ENCODE measurements at regions not wholly inside any gene's neighbourhood (a gene's known extent, or its start where the extent isn't known, plus 50 kb on each side); places are given as distances from the start of the nearest gene placed in this dataset.

DNA sequence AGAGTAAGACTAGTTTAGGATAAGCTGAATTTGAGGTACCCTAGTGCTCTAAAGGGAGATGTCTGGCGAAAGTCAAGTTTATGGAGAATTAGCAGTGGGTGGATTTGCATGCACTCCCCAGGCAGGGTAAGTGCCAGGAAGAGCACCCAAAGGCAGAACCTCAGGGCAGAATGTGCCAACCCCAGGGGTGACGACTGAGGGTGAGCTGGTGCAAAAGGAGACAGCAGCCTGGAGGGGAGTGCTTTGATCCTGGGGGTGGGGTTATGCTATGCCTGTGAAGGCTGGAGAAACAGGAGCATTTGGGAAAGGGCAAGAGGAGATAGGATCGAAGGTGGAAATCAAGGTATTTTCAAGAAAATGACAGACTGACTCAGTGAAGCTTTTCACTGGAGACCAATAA is 208.5 kb upstream of the PDE10A start:
- intact Hi-C loops (cut with DNase I) = no loop called here

DNA sequence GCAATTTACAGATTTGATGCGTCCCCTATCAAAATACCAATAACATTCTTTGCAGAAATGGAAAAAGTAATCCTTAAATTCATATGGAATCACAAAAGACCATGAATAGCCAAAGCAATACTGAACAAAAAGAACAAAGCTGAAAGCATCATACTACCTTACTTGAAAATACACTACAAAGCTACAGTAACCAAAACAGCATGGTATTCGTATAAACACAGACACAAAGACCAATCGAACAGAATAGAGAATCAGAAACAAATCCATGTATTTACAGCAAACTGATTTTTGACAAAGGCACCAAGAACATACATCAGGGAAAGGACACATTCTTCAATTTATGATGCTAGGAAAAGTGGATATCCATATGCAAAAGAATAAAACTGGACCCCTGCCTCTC is 206.5 kb upstream of the PDE10A start:
- no peak for DNase-seq (ENCODE audit: low spot score)
- intact Hi-C loops (cut with DNase I) = no loop called here

More for the DNA sequence above, 208.5 kb upstream of the PDE10A start:
- no peak for DNase-seq (ENCODE audit: low spot score)

DNA sequence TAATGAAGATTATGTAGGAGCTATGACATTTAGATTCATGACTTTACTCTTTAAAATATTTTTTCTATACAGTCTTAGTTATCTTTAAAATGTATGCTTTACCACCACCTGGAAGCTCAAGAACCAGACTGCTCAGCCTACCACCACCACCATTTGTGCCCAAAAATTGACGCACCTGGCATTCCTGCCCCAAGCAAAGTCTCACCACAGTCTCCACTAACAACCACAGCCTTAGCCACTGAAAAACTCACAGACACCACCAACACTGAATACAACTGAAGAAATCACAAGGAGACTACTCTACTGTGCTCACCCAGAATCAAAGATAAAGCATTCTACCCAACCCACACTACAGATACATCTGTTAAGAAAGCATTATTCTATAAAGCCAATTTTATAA is 201.9 kb upstream of the PDE10A start:
- no peak for DNase-seq (ENCODE audit: low spot score)

DNA sequence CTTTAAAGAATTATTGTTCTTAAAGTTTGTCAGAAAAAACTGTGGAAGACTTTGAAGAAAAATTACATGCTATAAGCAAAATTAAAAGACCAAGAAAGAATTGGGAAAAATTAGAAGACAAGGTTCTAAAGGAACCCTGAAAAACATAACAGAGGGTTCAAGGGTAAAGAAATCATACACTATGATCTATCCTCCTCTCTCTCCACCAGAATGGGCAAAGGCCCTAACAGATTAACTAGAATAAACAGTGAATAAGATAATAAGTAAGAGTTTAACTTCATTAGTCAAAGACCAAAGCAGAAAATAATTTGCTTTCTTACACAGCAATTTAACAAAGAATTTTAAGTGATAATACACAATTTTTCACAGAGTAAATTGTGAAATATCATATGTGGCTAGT is 201.2 kb upstream of the PDE10A start:
- no peak for DNase-seq (ENCODE audit: low spot score)
- intact Hi-C loops (cut with DNase I) = loop anchor here in 1 of 2 donors (5.0 kb wide), 1 partner anchor 502 kb away; no protein-coding TSS in a partner anchor

More for the DNA sequence above, 201.9 kb upstream of the PDE10A start:
- intact Hi-C loops (cut with DNase I) = loop anchor here in 1 of 2 donors (5.0 kb wide), 1 partner anchor 503 kb away; no protein-coding TSS in a partner anchor

DNA sequence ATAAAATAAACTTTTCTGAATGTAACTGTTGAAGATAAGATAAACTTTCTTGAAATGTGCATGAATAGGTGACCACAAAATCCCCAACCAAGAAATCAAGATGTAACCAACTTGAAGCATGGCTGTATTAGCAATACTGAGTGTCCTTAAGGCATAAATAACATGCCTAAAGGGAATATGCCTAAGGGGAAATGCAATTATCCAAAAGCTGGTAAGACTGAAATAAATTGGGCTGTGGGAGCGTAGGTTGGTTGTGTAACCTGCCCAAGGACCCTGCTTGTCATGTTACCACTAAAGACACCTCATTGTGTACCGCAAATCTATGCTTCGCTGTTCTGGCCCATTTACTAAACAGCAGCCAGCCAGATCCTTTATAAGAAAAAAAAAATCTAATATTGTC is 200.8 kb upstream of the PDE10A start:
- DNase-seq (ENCODE audit: low spot score) = no peak
- intact Hi-C loops (cut with DNase I) = loop anchor here in 1 of 2 donors (5.0 kb wide), 1 partner anchor 502 kb away; no protein-coding TSS in a partner anchor

DNA sequence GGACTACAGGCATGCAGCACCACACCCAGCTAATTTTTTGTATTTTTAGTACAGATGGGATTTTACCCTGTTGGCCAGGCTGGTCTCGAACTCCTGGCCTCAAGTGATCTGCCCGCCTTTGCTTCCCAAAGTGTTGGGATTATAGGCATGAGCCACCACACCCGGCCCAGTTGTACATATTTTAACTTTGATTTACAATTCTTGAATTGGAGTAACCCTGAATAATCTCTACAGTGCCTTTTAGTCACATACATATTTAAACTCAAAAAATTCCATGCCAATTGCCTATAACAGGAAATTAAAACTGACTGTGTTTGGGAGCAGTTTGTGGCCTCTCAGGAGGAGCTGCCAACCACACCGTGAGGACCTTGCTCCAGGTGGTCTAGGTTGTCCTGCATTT is 199.8 kb upstream of the PDE10A start:
- intact Hi-C loops (cut with DNase I) = loop anchor here in 1 of 2 donors (5.0 kb wide), 1 partner anchor 501 kb away; no protein-coding TSS in a partner anchor
- DNase-seq (ENCODE audit: low spot score) = no peak

DNA sequence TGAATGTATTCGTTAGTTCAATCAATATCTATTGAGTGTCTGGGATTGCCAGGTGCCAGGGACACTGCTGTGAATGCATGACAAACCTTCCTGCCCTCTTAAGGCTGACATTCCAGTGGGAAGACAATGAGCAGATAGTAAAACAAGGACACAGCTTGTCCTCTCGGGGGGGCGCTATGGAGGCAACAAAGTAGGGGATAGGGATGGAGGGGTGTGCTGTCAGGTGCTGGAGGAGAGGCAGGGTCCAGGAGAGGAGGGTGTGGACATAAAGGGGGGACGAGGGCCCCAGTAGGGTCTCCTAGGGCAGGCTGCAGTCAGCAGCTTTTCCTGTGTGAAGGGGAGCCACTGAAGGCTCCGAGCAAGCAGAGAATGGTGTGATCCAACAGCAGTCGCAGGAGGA is 198.2 kb upstream of the PDE10A start:
- no peak for DNase-seq (ENCODE audit: low spot score)
- intact Hi-C loops (cut with DNase I) = loop anchor here in 1 of 2 donors (5.0 kb wide), 1 partner anchor 499 kb away; no protein-coding TSS in a partner anchor

DNA sequence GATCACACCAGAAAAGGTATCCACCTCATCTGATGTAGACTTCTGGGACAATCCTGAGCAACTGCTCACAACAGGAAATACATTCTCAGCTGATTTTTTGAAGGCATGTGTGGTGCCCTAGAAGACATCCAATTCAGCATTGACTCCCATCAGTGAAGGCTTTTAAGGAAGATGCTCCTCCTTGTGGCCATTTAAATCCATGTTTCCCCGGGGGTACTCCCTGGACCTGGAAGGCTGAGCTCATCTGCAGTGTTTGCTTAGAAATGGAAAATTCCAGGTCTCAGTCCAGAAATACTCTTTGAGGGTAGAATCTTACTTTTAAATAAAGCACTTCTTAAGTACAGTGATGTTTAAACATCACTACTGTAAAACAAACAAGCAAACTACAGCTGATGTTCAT is 195.5 kb upstream of the PDE10A start:
- no peak for DNase-seq (ENCODE audit: low spot score)
- intact Hi-C loops (cut with DNase I) = no loop called here

DNA sequence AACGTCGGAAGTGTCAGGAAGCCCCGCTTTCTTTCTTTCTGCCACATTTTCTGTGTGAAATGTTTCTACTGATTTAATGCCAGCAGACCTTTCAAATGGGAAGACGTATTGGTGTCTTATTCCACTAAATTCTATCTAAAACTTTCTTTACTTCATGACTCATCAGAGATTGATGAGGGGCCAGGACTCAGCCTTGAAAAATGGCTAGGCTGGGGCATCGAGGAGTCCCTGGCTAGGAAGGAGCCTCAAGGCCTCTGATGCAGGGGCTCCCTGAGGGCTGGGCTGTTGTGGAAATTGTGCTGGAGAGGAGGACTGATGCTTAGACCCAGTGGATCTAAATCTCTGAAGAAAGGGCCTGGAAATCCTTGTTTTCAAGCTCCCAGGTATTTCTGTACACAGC is 192.8 kb upstream of the PDE10A start:
- intact Hi-C loops (cut with DNase I) = no loop called here
- no peak for DNase-seq (ENCODE audit: low spot score)

DNA sequence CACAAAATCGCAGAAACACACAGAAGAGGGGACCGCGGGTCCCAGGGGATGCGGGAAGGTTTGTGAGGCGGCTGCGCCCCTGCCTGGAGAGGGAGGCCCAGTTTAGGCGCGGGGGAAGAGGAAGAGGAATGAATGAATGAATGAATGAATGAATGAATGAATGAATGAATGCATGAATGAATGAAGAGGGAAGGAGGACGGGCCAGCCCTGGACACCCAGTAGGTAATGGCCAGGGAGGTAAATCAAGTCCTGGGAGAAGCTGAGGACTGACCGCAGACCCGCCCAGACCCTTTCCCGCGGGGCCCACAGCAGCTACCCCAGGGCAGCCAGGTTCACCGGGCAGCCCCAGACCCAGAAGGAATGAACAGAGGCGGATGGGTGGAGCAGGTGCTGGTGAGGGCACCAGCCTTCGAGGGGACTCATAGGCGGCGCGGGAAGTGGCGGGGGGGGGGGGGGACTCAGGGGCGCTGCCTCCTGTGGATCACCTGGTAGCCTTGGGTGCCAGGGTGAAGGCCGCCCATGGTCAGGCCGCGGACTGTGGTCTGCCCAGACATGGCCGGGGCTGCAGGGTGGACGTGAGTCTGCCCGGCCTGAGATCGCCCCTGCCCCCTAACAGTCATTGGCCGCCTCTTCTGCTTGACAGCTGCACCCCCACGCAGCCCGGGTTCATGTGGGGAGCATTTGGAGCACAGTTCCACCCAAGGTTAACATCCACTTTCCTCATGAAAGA is 192.0 kb upstream of the PDE10A start:
- no peak for DNase-seq (ENCODE audit: low spot score)
- intact Hi-C loops (cut with DNase I) = loop anchor here in 1 of 2 donors (5.0 kb wide), 1 partner anchor 413 kb away; no protein-coding TSS in a partner anchor

DNA sequence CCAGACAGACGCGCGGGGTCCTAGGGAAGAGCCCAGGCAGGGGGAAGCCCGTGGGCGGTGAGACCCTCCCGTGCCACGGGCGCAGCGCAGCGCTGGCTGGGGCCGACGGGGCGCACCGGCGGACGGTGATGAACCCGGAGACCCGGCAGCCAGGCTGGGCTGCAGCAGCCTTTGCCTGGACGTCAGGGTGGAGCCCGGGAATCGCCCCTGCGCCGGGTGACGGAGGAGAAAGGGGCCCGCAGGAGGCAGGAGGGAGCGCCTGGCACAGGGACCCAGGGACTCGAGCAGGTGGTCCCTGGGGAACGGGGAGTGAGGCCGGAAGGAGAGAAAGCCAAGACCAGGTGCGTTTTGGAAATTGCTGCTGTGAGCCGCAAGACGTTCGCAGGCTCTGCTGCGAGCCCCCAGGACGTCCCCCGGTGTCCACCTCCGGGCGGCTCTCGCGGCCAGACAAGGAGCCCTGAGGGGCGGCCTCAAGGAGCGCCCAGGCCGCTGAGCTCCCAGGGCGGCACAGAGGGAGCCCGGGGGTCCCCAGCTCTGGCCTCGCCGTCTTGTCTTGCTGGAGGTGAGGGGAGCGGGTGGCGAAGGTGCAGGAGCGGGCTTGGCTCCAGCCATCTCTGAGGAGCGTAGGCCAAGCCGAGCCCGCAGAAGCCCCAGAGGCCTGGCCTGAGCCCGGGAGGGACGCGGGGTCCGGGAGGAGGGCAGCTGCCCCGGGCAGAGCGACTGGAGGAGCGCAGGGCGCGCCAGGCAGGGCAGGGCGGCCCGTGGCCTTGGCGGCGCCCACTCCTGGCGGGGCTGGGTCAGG is 191.2 kb upstream of the PDE10A start:
- intact Hi-C loops (cut with DNase I) = loop anchor here in 1 of 2 donors (5.0 kb wide), 1 partner anchor 412 kb away; no protein-coding TSS in a partner anchor
- no peak for DNase-seq (ENCODE audit: low spot score)

DNA sequence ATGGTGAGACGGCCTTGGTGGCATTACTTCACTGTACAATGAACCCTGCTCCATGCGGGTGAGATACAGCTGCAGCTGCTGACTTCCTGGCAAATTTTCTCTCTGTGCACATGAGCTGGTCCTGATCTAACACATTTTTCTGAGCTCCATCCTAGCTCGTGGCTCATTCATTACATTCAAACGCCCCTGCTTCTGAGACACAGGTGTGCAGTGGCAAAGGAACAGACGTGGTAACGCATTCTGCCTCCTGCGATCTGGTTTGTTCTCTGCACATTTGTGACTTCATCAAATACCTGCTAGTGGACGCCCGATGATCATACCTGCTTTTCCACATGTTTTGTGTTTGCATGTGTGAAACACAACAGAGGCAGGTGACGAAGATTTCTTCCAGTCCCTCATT is 189.6 kb upstream of the PDE10A start:
- no peak for DNase-seq (ENCODE audit: low spot score)
- intact Hi-C loops (cut with DNase I) = loop anchor here in 1 of 2 donors (5.0 kb wide), 1 partner anchor 410 kb away; no protein-coding TSS in a partner anchor

DNA sequence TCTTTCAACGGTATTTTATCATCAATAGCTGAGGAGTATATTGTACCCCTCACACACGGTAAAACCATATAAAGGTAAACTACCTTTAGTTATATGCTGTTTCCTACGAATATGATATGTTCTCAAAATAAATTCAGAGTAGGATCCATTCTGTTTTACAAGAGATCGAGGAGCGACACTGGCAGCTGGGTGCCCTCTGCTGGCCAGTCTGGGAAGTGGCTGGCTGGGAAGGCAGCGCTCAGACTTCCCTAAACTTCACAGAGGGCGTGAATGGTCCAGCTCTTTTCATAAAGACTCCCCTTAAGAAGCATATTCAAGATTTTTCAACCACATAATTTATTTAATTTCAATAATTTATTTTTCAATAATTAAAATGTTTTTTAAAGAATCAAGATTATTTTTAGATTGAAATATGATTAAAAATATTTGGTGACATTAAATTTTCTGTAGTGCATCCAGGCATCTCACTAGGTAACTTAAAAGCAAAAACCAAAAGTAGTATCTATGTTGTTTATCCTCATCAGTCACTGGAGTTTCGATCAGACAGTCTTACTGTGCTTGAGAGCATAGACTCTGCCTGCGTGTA is 187.5 kb upstream of the PDE10A start:
- intact Hi-C loops (cut with DNase I) = loop anchor here in 1 of 2 donors (5.0 kb wide), 1 partner anchor 408 kb away; no protein-coding TSS in a partner anchor
- DNase-seq (ENCODE audit: low spot score) = peak; percentile 93

DNA sequence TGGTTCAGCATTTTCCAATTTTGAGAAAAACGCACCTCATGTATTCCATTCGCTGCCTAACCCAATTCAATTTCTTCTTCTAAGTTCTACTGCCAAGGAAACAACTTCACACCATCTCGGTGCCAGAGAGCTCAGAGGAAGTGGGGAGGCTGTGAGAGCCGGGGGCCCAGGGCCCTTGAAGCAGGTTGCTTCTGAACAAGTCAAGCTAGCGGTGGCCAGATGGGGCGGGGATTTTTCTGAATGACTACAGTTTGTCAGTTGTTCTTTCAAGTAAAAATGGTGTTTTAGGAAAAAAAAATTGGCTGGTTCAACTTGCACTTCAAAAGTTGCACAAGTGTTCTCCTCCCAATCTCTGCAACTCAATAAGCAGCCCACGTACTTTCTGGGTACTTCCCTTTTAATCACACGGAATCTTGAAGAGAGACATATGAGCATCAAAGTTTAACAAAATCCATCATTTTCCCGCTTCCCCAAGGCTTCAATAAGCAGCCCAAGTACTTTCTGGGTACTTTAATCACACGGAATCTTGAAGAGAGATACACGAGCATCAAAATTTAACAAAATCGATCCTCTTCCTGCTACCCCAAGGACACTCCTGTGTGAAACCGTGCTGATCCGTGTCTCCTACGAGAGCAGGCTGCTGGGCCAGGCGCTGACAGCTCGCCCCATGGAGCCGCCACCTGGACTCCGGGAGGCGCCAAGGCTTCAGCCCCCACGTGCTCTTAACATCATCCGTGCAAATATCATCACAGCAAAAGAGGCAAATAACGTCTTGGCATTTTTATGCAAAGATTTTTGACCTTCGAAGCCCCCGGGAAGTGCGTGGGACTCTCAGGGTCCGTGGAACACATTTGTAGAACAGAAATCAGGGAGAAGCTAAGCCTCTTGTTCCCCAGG is 186.7 kb upstream of the PDE10A start:
- DNase-seq (ENCODE audit: low spot score) = no peak
- intact Hi-C loops (cut with DNase I) = loop anchor here (5.0 to 10.0 kb wide), 2 partner anchors 405 to 407 kb away; no protein-coding TSS in a partner anchor

DNA sequence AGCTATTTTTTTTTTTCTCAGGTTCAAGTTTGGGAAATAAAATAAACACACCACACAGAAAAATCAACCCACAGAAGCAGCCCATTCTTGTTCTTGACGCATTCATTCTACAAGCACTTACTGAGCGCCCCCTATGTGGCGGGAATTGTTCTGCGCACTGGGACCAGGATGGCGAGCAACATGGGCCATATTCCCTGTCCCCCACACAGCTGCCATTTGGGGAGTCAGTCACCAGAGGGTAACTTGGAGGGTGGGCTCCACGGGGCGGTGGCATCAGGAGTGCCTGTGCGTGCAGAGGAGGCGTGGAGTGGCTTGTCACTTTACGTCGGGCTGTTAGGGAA is 185.0 kb upstream of the PDE10A start:
- no peak for DNase-seq (ENCODE audit: low spot score)
- intact Hi-C loops (cut with DNase I) = loop anchor here in 1 of 2 donors (10.0 kb wide), 1 partner anchor 403 kb away; no protein-coding TSS in a partner anchor

DNA sequence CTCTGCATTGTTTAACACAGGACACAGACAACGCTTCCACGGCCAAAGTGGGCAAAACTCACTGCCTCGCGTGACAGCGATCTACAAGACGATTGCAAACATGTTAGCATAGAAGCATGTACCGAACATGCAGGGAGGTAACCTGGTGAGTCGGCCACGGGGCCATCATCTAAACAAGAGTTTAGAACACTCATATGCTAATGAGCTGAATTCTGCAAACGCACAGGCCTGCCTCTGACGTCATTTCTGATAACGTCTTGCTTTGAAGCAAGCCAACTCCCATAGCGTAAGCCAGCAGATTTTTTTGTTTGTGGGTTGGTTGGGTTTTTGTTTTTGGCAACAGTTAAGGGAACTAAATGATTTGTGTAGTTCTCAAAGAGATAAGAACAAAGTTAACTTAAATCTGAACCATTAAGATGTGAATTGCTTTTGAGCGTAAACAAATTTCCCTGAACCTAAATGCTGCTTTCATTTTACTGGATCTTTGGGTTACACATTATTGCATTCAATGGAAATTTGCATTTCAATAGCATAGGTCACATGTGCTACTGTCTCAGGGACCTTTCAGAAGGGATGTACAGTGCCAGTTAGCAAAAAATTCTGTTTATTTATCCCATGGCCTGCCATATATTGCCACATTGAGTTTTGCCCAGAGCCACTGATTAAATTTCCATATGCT is 184.5 kb upstream of the PDE10A start:
- intact Hi-C loops (cut with DNase I) = loop anchor here in 1 of 2 donors (10.0 kb wide), 1 partner anchor 403 kb away; no protein-coding TSS in a partner anchor
- no peak for DNase-seq (ENCODE audit: low spot score)

DNA sequence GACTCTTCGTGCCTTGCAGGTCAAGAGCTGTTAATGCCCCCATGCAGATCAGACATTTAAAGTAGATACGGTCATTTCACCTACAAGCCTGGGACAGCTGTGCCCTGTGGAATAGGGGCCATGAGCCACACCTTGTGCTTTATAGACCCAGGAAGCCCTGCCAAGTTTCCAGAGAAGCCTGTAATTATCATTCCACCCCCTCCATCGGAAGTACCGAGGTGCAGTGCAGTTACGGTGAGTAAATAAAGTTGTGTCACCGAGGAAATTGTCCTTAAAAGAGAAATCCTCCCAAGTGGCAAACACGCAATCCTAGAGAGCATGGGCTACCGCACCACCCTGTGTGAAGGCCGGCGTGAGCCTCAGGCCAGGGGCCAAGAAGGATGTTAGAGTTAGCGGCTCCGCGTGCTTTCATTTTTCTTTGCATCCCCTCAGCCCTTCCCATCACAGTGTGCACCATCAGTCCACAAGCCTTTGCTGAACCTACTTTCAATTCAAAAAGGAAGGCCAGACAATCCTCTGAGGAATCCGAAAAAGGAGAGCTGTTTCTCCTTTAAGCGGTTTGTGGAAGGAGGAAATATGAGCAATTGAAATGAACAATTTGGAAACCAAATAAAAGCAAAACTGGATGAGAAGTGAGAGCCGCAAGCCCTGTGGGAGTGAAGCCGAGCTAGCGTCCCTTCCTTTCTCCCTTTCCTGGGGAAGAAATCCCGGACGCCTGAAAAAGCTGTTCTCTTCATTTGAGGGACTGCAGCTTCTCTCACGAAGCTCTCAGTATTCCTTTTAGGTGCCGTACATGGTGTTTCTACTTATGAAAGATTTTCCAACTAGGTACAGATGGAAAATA is 183.3 kb upstream of the PDE10A start:
- intact Hi-C loops (cut with DNase I) = loop anchor here in 1 of 2 donors (10.0 kb wide), 1 partner anchor 402 kb away; no protein-coding TSS in a partner anchor
- DNase-seq (ENCODE audit: low spot score) = no peak
